ENCODE measurements at regions not wholly inside any gene's neighbourhood (a gene's known extent, or its start where the extent isn't known, plus 50 kb on each side); places are given as distances from the start of the nearest gene placed in this dataset.

- TF ChIP-seq POLR2AphosphoS5 (IDR thresholded peaks at IDR 0.05) (no peak), CTCF (IDR thresholded peaks at IDR 0.05 in 8 of 11, conservative IDR thresholded peaks at IDR 0.05 in 3 of 11) (no peak), POLR2A (IDR thresholded peaks at IDR 0.05) (no peak)
Observed at GRCh38 chr4:128648021-128648420, 161.5 kb upstream of the JADE1 start.
